ENCODE measurements at regions not wholly inside any gene's neighbourhood (a gene's known extent, or its start where the extent isn't known, plus 50 kb on each side); places are given as distances from the start of the nearest gene placed in this dataset.

DNA sequence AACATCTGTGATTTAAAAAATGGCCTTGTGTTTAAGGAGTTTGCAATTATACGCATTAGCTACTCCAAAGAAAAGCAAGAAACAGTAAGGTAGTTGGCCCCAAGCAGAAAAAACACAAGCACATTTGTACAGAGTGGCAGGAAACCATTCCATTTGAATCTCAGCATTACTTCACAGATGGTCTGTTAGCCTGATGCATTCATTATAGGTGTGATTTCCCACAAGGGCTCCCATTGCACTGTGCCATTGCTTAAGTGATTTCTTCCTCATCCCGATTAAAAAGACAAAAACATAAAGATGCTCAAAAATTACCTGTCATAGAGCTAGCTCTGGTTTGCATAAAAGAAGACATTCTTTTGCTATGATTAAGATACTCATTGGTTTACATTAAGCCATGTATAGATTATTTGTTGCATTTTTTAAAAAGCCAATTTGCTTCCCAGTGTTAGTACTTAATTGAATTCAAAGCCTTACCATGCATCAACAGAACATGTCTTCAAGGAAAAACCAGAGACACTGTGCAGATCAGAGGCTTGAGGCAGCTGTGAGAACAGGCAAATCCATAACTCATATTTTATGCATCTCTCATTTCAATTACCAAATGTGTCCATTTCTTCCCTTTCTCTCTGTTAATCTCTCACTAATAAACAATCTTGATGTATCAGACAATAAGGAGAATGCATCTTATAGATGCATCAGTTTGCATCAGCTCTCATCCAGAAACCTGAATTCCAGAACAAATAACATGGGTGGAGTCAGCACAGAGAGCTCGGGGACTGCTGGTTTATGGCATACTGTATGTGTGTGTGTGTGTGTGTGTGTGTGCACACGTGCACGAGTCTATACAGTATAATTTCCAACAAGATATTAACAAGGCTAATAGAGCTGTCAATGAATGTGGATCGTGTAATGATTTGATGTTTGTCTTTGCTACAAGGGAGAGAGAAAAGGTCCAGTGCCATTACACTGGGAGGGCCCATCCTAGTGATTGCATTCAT is 558.6 kb upstream of the HS6ST1 start:
- no peak overlapping the region for H3K27ac ChIP-seq
- H3K4me3 ChIP-seq (ENCODE audit: low read depth, low read length): no peak overlapping the region
- H3K36me3 ChIP-seq (replicated peaks): no peaks in the 10 kb centered on the region
- TF ChIP-seq CTCF (IDR thresholded peaks at IDR 0.05; ENCODE audit: low read depth, low read length, missing control alignments): no peak
- no peaks in the 10 kb centered on the region for H3K27me3 ChIP-seq (replicated peaks)
- no peak for DNase-seq
- in situ Hi-C loops (cut with HindIII; ENCODE audit: low pct_ligation_motif_present, low sequenced_read_pairs): no loop called here

DNA sequence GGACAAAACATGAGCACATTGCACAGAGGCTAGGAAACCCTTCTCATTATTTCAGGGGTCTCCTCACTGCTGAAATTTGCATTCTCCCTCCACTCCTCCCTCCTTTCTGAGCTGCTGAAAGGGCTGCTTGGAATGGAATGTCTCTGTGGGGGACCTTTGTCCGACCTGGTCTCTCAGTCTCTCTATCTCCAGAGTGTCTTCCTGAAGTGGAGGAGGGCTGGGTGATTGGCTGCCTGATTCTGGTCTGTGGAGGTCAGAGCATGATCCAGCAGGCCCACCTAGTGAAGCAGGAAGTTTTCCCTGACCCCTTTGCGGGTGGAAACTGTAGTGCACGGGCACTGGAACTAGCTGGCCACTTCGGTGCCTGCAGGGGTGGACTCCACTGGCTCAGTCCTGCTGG is 560.5 kb upstream of the HS6ST1 start:
- DNase-seq: no peak
- in situ Hi-C loops (cut with HindIII; ENCODE audit: low pct_ligation_motif_present, low sequenced_read_pairs): no loop called here
- no peaks in the 10 kb centered on the region for H3K36me3 ChIP-seq (replicated peaks)
- no peaks in the 10 kb centered on the region for H3K27me3 ChIP-seq (replicated peaks)
- H3K27ac ChIP-seq: no peak overlapping the region
- no peak for TF ChIP-seq CTCF (IDR thresholded peaks at IDR 0.05; ENCODE audit: low read depth, low read length, missing control alignments)
- H3K4me3 ChIP-seq (ENCODE audit: low read depth, low read length): no peak overlapping the region

DNA sequence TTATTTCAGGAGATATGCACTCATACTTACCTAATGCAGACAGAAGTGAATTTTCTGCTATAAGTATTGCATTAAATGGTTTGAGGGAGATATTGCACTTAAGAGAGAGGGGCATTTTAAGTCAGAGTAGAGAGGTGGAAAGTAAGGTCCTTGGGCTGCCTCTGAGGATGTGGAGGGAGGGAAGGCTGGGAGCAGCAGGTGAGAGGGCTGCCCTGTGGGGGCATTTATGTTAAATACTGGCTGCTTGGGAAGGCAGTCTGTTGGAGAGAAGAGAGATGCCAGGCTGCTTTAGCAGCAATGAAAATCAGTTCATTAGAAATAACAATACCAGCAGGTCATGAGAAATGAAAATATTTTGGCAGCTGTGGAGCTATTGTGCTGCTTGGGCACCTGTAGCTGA is 576.2 kb upstream of the HS6ST1 start:
- no peak for DNase-seq
- TF ChIP-seq CTCF (IDR thresholded peaks at IDR 0.05; ENCODE audit: low read depth, low read length, missing control alignments): no peak
- Histone ChIP-seq H3K36me3 (replicated peaks) (no peaks in the 10 kb centered on the region), H3K4me3 (ENCODE audit: low read depth, low read length) (no peak overlapping the region), H3K27me3 (replicated peaks) (no peaks in the 10 kb centered on the region), H3K27ac (no peak overlapping the region)
- in situ Hi-C loops (cut with HindIII; ENCODE audit: low pct_ligation_motif_present, low sequenced_read_pairs): no loop called here

- no peak overlapping the region for H3K27ac ChIP-seq
- no peak for TF ChIP-seq CTCF (IDR thresholded peaks at IDR 0.05; ENCODE audit: low read depth, low read length, missing control alignments)
- H3K27me3 ChIP-seq (replicated peaks): no peaks in the 10 kb centered on the region
- in situ Hi-C loops (cut with HindIII; ENCODE audit: low pct_ligation_motif_present, low sequenced_read_pairs): no loop called here
- H3K4me3 ChIP-seq (ENCODE audit: low read depth, low read length): no peak overlapping the region
- no peaks in the 10 kb centered on the region for H3K36me3 ChIP-seq (replicated peaks)
- no peak for DNase-seq
Measured at GRCh38 chr2:128901572-128902391, 583.1 kb upstream of the HS6ST1 start.

DNA sequence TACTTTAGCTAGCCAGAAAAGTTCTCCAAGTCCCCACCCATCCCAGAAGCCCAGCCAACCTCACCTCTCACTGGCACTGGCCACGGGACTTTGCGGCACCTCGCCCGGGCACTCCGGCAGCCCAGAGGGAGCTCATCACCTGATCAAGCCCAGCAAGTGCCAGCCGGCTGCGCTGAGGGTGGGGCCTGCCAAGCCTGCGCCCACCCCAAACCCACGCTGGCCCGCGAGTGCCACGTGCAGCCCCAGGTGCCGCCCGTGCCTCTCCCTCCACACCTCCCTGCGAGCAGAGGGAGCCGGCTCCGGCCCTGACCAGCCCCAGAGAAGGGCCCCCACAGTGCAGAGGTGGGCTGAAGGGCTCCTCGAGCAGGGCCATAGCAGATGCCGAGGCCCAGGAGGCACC is 585.0 kb upstream of the HS6ST1 start:
- Histone ChIP-seq H3K36me3 (replicated peaks) (no peaks in the 10 kb centered on the region), H3K27me3 (replicated peaks) (no peaks in the 10 kb centered on the region), H3K4me3 (ENCODE audit: low read depth, low read length) (no peak overlapping the region), H3K27ac (no peak overlapping the region)
- in situ Hi-C loops (cut with HindIII; ENCODE audit: low pct_ligation_motif_present, low sequenced_read_pairs): no loop called here
- no peak for DNase-seq
- TF ChIP-seq CTCF (IDR thresholded peaks at IDR 0.05; ENCODE audit: low read depth, low read length, missing control alignments): no peak

All from brain microvascular endothelial cell (primary cell).